ENCODE measurements at regions not wholly inside any gene's neighbourhood (a gene's known extent, or its start where the extent isn't known, plus 50 kb on each side); places are given as distances from the start of the nearest gene placed in this dataset.
"Not testable (repeated sequence)": the region's sequence is repeated elsewhere in the genome, so short reads cannot be mapped to it uniquely, and the experiment has no call there.

GRCh38 chr6:158881276-158881675 lies 62.1 kb upstream of the EZR start:
- not testable (repeated sequence) for DNase-seq

- peak; percentile 54 to 57 for DNase-seq
Measured at GRCh38 chr6:158879180-158879579, 60.0 kb upstream of the EZR start.

GRCh38 chr6:158877716-158878115 lies 58.5 kb upstream of the EZR start:
- DNase-seq: no peak

- DNase-seq: no peak
Measured at GRCh38 chr6:158876886-158877285, 57.7 kb upstream of the EZR start.

- no peak for DNase-seq
Measured at GRCh38 chr6:158870649-158870957, 51.4 kb upstream of the EZR start.

- no peak for DNase-seq
Measured at GRCh38 chr6:158869826-158870648, 50.9 kb upstream of the EZR start.

GRCh38 chr6:158868890-158869825 lies 50.0 kb upstream of the EZR start:
- peak; percentile 92 to 95 for DNase-seq
